Erythroblast (primary cell): ENCODE measurements at regions not wholly inside any gene's neighbourhood (a gene's known extent, or its start where the extent isn't known, plus 50 kb on each side); places are given as distances from the start of the nearest gene placed in this dataset.

Experiments
- GATA1 ChIP-seq: IDR thresholded peaks from 2 replicates; pipeline ENCODE4 v1.6.1; 2011; ENCODE audit warnings: low read depth, mild to moderate bottlenecking, control low read depth, low read length, moderate library complexity
- POLR2A ChIP-seq: IDR thresholded peaks from 2 replicates; pipeline ENCODE4 v1.6.1; 2011; ENCODE audit warnings: mild to moderate bottlenecking, low read length

GRCh38 chr11:91859666-91860065 lies 365.0 kb upstream of the FAT3 start:
- no peak for TF ChIP-seq POLR2A
- no peak for TF ChIP-seq GATA1
